Neutrophil (primary cell): ENCODE measurements at regions not wholly inside any gene's neighbourhood (a gene's known extent, or its start where the extent isn't known, plus 50 kb on each side); places are given as distances from the start of the nearest gene placed in this dataset.

Experiments
- H3K27ac ChIP-seq: fragments of 200-600 bp; sonication (generic); 2 replicates; pipeline ENCODE4 v1.5.1; 2016; ENCODE audit warnings: mild to moderate bottlenecking, moderate library complexity
- H3K27me3 ChIP-seq: fragments of 200-600 bp; sonication (generic); 2 replicates; pipeline ENCODE4 v1.6.0; 2016; ENCODE audit warnings: mild to moderate bottlenecking
- H3K36me3 ChIP-seq: fragments of 200-600 bp; sonication (generic); 2 replicates; pipeline ENCODE4 v1.5.1; 2017
- H3K4me1 ChIP-seq, 2 experiments: fragments of 200-600 bp in 1 of 2; sonication (generic) in 1 of 2; 1 replicate in 1 of 2; 2 replicates in 1 of 2; pipeline versions ENCODE4 v1.5.1 to v1.6.1; 2013 to 2016; ENCODE audit warnings: low read depth in 1 of 2, low read length in 1 of 2, mild to moderate bottlenecking in 1 of 2, moderate library complexity in 1 of 2; ENCODE audit not compliant: control insufficient read depth in 1 of 2, insufficient read depth in 1 of 2
- H3K4me3 ChIP-seq, 2 experiments: fragments of 200-600 bp in 1 of 2; sonication (generic) in 1 of 2; 1 replicate in 1 of 2; 2 replicates in 1 of 2; pipeline ENCODE4 v1.5.1; 2013 to 2016; ENCODE audit warnings: low read depth in 1 of 2, low read length in 1 of 2, mild to moderate bottlenecking in 1 of 2, moderate library complexity in 1 of 2
- H3K9me3 ChIP-seq: fragments of 200-600 bp; sonication (generic); 2 replicates; pipeline ENCODE4 v1.5.1; 2016
- CTCF ChIP-seq: fragments of 200-600 bp; sonication (generic); IDR thresholded peaks from 2 replicates; pipeline ENCODE4 v1.5.1; 2016; ENCODE audit warnings: antibody characterized with exemption

GRCh38 chr12:111099186-111099585 is 178.8 kb upstream of the MYL2 start:
- Histone ChIP-seq H3K27me3 (peaks cover 10% of the 10 kb centered on the region), H3K4me3 (no peak overlapping the region), H3K36me3 (no peaks in the 10 kb centered on the region), H3K27ac (no peak overlapping the region), H3K9me3 (no peaks in the 10 kb centered on the region), H3K4me1 (peaks cover 21 to 22% of the 10 kb centered on the region in 2 experiments)
- no peak for TF ChIP-seq CTCF

- Histone ChIP-seq H3K27ac (no peak overlapping the region), H3K4me3 (no peak overlapping the region), H3K4me1 (peaks cover 10 to 14% of the 10 kb centered on the region in 2 experiments), H3K27me3 (peaks cover 21% of the 10 kb centered on the region), H3K36me3 (no peaks in the 10 kb centered on the region), H3K9me3 (no peaks in the 10 kb centered on the region)
- no peak for TF ChIP-seq CTCF
Measured at GRCh38 chr12:111094157-111095010, 174.0 kb upstream of the MYL2 start.

GRCh38 chr12:111093428-111094142 is 173.2 kb upstream of the MYL2 start:
- no peak overlapping the region for H3K27ac ChIP-seq
- H3K36me3 ChIP-seq, result no peaks in the 10 kb centered on the region
- H3K27me3 ChIP-seq, result peaks cover 21% of the 10 kb centered on the region
- peaks cover 2 to 6% of the 10 kb centered on the region in 2 experiments for H3K4me1 ChIP-seq
- TF ChIP-seq CTCF, result no peak
- H3K9me3 ChIP-seq, result no peaks in the 10 kb centered on the region
- H3K4me3 ChIP-seq, result no peak overlapping the region

- no peaks in the 10 kb centered on the region for H3K36me3 ChIP-seq
- H3K9me3 ChIP-seq, result no peaks in the 10 kb centered on the region
- no peak overlapping the region for H3K27ac ChIP-seq
- H3K4me3 ChIP-seq, result no peak overlapping the region
- H3K27me3 ChIP-seq, result peaks cover 21% of the 10 kb centered on the region
- H3K4me1 ChIP-seq, result peaks cover 0 to 6% of the 10 kb centered on the region in 2 experiments
- TF ChIP-seq CTCF, result no peak
Measured at GRCh38 chr12:111091051-111091450, 170.7 kb upstream of the MYL2 start.

- H3K4me3 ChIP-seq, result no peak overlapping the region
- H3K27ac ChIP-seq, result no peak overlapping the region
- H3K36me3 ChIP-seq, result no peaks in the 10 kb centered on the region
- H3K4me1 ChIP-seq, result peaks cover 0 to 6% of the 10 kb centered on the region in 2 experiments
- peaks cover 20% of the 10 kb centered on the region for H3K27me3 ChIP-seq
- TF ChIP-seq CTCF, result no peak
- H3K9me3 ChIP-seq, result no peaks in the 10 kb centered on the region
Measured at GRCh38 chr12:111089616-111090015, 169.2 kb upstream of the MYL2 start.
